Fibroblast of lung (primary cell): ENCODE measurements at regions not wholly inside any gene's neighbourhood (a gene's known extent, or its start where the extent isn't known, plus 50 kb on each side); places are given as distances from the start of the nearest gene placed in this dataset.

Experiments used
- DNase-seq, 2 donors: peaks; one replicate each; pipeline versions ENCODE4 v3.0.0 to v3.0.0-alpha.2; 2010; ENCODE audit warnings: low read depth in 2 of 2
- H2AFZ ChIP-seq: 2 replicates; pipeline ENCODE4 v1.5.1; 2012; ENCODE audit warnings: low read length, control low read depth, inconsistent platforms
- H3K27ac ChIP-seq: 2 replicates; pipeline ENCODE4 v1.5.1; 2011; ENCODE audit warnings: low read length, control low read depth; ENCODE audit not compliant: insufficient read depth
- H3K27me3 ChIP-seq: 2 replicates; pipeline ENCODE4 v1.5.1; 2011; ENCODE audit warnings: mild to moderate bottlenecking, low read length; ENCODE audit not compliant: control insufficient read depth, insufficient read depth
- H3K36me3 ChIP-seq: 2 replicates; pipeline ENCODE4 v1.5.1; 2011; ENCODE audit warnings: low read length; ENCODE audit not compliant: control insufficient read depth, insufficient read depth
- H3K4me1 ChIP-seq: 2 replicates; pipeline ENCODE4 v1.5.1; 2011; ENCODE audit warnings: low read length; ENCODE audit not compliant: control insufficient read depth, insufficient read depth; ENCODE audit errors: extremely low read depth
- H3K4me2 ChIP-seq: 2 replicates; pipeline ENCODE4 v1.5.1; 2011; ENCODE audit warnings: low read length, control low read depth; ENCODE audit not compliant: insufficient read depth; ENCODE audit errors: extremely low read depth
- H3K4me3 ChIP-seq, 4 experiments: fragments of 200-600 bp in 1 of 4; sonication (generic) in 1 of 4; replicated peaks in 1 of 4; 2 replicates each; pipeline ENCODE4 v1.5.1; 2011 to 2016; ENCODE audit warnings: low read length in 4 of 4, low read depth in 3 of 4, mild to moderate bottlenecking in 3 of 4, control low read depth in 2 of 4, inconsistent platforms in 1 of 4, mixed read lengths in 1 of 4; ENCODE audit not compliant: insufficient read depth in 1 of 4; ENCODE audit errors: control extremely low read depth in 1 of 4
- H3K79me2 ChIP-seq: 2 replicates; pipeline ENCODE4 v1.5.1; 2012; ENCODE audit warnings: mild to moderate bottlenecking, low read length, inconsistent platforms; ENCODE audit not compliant: control insufficient read depth, insufficient read depth
- H3K9ac ChIP-seq: 2 replicates; pipeline ENCODE4 v1.5.1; 2011; ENCODE audit warnings: mild to moderate bottlenecking, low read length, control low read depth; ENCODE audit not compliant: insufficient read depth
- H3K9me3 ChIP-seq: 2 replicates; pipeline ENCODE4 v1.5.1; 2012; ENCODE audit warnings: low read depth, low read length; ENCODE audit not compliant: control insufficient read depth, insufficient read depth
- H4K20me1 ChIP-seq: 2 replicates; pipeline ENCODE4 v1.5.1; 2011; ENCODE audit warnings: low read length; ENCODE audit not compliant: control insufficient read depth, insufficient read depth; ENCODE audit errors: extremely low read depth
- EZH2 ChIP-seq: IDR thresholded peaks from 2 replicates; pipeline ENCODE4 v1.5.1; 2012; ENCODE audit warnings: low read length, control low read depth, mild to moderate bottlenecking; ENCODE audit errors: missing control alignments
- TF ChIP-seq, protein P1 (sequence below), 2 donors: IDR thresholded peaks in 1 of 2; conservative IDR thresholded peaks in 1 of 2; 1 replicate in 1 of 2; 2 replicates in 1 of 2; pipeline ENCODE4 v1.5.1; 2011 to 2012; ENCODE audit warnings: low read length in 2 of 2, control low read depth in 1 of 2, inconsistent platforms in 1 of 2, low read depth in 1 of 2, mild to moderate bottlenecking in 1 of 2

DNA sequence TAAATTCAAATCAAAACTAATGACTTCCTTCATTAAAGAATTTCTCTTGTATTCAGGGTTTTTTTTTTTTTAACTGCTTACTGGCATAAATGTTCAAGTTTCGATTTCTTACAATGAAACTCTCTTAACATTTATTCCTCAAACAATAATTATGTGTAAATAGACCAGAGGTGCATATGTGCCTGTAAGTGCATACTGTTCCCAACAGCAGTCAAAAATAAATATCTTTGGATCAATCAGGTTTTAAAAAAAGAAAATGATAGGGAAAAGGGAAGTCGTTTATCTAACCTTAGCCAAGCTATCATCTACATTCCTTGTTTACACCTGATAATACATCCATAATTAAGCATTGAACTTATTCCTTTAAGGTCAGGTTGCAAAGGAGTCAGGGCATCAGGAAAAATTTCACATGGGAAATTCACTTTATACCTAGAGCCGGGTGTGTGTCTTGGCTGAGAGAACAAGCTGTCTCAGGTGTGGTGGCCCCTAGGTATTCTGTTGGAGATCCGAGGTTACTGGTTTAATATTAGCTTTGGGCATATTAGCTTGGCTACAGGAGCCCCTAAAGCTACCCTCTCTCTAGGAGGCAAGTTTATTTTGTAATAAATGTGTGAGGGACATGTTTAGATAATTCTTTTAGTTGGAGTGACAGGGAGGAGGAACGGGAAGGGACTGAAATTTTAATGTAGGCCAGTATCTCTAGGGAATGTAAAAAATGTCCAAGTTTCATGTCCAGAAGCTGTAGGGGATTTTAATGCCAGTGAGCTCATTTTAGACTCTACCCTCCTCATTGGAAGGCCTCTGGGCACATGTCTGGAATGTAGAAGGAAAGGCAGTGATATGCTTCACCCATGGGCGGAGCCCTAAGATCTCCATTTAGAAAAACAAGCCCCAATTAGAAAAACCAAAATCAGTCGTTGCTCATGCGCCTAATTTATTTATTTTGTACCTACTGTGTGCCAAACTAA lies 327.9 kb upstream of the PROX1 start:
- Histone ChIP-seq H3K27ac (no peak overlapping the region), H3K36me3 (no peaks in the 10 kb centered on the region), H3K4me3 (no peak overlapping the region), H3K9me3 (no peaks in the 10 kb centered on the region), H2AFZ (no peak overlapping the region), H4K20me1 (no peaks in the 10 kb centered on the region), H3K27me3 (no peaks in the 10 kb centered on the region), H3K4me1 (no peaks in the 10 kb centered on the region), H3K9ac (no peak overlapping the region), H3K79me2 (no peaks in the 10 kb centered on the region), H3K4me2 (no peak overlapping the region)
- DNase-seq, result no peak
- TF ChIP-seq, protein P1, sequence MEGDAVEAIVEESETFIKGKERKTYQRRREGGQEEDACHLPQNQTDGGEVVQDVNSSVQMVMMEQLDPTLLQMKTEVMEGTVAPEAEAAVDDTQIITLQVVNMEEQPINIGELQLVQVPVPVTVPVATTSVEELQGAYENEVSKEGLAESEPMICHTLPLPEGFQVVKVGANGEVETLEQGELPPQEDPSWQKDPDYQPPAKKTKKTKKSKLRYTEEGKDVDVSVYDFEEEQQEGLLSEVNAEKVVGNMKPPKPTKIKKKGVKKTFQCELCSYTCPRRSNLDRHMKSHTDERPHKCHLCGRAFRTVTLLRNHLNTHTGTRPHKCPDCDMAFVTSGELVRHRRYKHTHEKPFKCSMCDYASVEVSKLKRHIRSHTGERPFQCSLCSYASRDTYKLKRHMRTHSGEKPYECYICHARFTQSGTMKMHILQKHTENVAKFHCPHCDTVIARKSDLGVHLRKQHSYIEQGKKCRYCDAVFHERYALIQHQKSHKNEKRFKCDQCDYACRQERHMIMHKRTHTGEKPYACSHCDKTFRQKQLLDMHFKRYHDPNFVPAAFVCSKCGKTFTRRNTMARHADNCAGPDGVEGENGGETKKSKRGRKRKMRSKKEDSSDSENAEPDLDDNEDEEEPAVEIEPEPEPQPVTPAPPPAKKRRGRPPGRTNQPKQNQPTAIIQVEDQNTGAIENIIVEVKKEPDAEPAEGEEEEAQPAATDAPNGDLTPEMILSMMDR (conservative IDR thresholded peaks at IDR 0.05 in 1 of 2, IDR thresholded peaks at IDR 0.05 in 1 of 2; ENCODE audit: low read depth in 1 of 2, low read length in 2 of 2), result no peak
- TF ChIP-seq EZH2, result no peak

DNA sequence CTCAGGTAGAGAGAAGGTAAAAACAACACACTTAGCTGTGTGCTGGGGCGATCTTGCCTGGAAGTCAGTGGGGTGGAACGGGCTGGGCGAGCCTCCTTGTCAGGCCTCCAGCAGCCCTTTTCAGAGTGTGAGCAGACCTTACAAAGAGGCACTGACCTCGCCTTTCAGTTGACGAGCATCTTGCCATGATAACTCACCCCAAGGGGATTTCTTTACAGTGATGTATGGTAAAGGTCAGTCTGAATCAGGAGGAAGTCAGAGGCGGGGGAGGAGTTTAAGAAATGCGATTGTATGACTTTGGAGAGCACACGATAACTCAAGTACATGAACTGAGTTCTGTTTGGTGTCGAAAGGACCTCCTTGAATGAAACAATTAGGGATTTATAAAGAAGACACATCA lies 326.5 kb upstream of the PROX1 start:
- Histone ChIP-seq H3K4me3 (no peak overlapping the region), H3K79me2 (no peaks in the 10 kb centered on the region), H3K9me3 (no peaks in the 10 kb centered on the region), H3K4me1 (no peaks in the 10 kb centered on the region), H3K9ac (no peak overlapping the region), H2AFZ (no peak overlapping the region), H3K27me3 (no peaks in the 10 kb centered on the region), H4K20me1 (no peaks in the 10 kb centered on the region), H3K27ac (no peak overlapping the region), H3K4me2 (no peak overlapping the region), H3K36me3 (no peaks in the 10 kb centered on the region)
- no peak for DNase-seq
- TF ChIP-seq, protein P1 (conservative IDR thresholded peaks at IDR 0.05 in 1 of 2, IDR thresholded peaks at IDR 0.05 in 1 of 2; ENCODE audit: low read depth in 1 of 2, low read length in 2 of 2), result no peak
- TF ChIP-seq EZH2, result no peak

DNA sequence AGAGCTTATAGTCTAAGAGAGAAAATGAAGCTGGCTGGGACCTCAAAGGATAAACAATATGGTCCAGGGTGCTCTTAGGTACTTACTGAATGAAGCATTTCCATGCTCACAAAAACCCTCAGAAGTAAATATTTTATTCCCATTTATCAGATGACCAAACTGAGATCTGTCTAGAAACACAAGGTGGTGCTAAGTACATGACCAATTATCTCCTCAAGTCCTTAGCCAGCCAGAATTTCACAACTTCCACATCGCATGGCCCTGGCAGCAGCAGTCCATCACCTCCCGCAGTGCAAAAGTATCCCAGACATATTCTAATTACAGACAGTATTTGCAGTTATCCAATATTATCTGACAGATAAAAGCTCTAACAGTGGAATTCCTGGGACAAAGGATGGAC lies 321.7 kb upstream of the PROX1 start:
- H3K79me2 ChIP-seq, result no peaks in the 10 kb centered on the region
- H3K36me3 ChIP-seq, result no peaks in the 10 kb centered on the region
- DNase-seq, result no peak
- no peaks in the 10 kb centered on the region for H3K9me3 ChIP-seq
- H3K9ac ChIP-seq, result no peak overlapping the region
- no peaks in the 10 kb centered on the region for H3K4me1 ChIP-seq
- TF ChIP-seq, protein P1 (conservative IDR thresholded peaks at IDR 0.05 in 1 of 2, IDR thresholded peaks at IDR 0.05 in 1 of 2; ENCODE audit: low read depth in 1 of 2, low read length in 2 of 2), result no peak
- no peak for TF ChIP-seq EZH2
- no peak overlapping the region for H3K4me2 ChIP-seq
- no peak overlapping the region for H3K27ac ChIP-seq
- no peak overlapping the region for H2AFZ ChIP-seq
- no peaks in the 10 kb centered on the region for H3K27me3 ChIP-seq
- H4K20me1 ChIP-seq, result no peaks in the 10 kb centered on the region
- no peak overlapping the region for H3K4me3 ChIP-seq
